Fibroblast of skin of abdomen (primary cell): ENCODE measurements at regions not wholly inside any gene's neighbourhood (a gene's known extent, or its start where the extent isn't known, plus 50 kb on each side); places are given as distances from the start of the nearest gene placed in this dataset.
"Not testable (repeated sequence)": the region's sequence is repeated elsewhere in the genome, so short reads cannot be mapped to it uniquely, and the experiment has no call there.

Experiments
- DNase-seq: peaks from one replicate; pipeline ENCODE4 v3.0.0-alpha.2; 2013

GRCh38 chr10:31124852-31125251, 93.2 kb upstream of the ZNF438 start:
- no peak for DNase-seq

DNA sequence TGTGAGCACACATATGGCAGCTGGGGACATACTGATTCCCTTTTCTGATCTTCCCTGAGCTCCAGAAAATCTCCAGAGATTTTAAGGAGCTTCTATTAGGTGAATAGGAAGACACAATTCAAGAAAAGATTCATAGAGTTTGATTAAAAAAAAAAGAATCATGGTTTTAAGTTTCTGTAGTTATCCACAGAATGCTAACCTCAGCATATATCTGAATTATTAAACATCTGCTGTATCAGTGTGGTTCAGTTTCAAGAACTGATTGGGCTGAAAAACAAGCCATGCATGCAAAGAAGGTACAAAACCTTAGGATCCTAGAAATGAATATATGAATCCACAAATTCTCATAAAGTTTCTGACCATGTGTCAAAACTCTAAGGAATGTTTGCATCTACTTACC, 94.1 kb upstream of the ZNF438 start:
- DNase-seq = no peak

DNA sequence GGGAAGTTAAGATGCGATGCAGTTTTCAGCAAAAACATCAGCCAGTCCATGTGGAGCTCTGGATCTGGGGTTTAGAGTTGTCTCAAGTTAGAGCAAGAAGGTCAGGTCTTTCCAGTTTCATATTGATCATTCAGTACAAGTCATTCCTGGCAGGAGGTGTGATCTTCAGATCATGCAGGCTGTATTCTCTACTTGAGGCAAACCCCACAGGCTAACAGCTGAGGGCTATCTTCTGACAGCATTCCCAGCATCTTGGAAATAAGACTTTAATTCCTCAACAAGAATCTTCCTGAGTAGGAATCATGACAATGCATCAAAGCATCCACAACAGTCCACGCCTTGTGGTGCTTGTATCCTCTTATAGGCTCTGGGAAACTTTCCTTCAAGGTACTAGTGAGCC, 94.9 kb upstream of the ZNF438 start:
- peak; percentile 46 for DNase-seq

GRCh38 chr10:31128536-31128935, 96.9 kb upstream of the ZNF438 start:
- DNase-seq = no peak

- peak; percentile 96 for DNase-seq
Measured at GRCh38 chr10:31129271-31129670, 97.6 kb upstream of the ZNF438 start.

DNA sequence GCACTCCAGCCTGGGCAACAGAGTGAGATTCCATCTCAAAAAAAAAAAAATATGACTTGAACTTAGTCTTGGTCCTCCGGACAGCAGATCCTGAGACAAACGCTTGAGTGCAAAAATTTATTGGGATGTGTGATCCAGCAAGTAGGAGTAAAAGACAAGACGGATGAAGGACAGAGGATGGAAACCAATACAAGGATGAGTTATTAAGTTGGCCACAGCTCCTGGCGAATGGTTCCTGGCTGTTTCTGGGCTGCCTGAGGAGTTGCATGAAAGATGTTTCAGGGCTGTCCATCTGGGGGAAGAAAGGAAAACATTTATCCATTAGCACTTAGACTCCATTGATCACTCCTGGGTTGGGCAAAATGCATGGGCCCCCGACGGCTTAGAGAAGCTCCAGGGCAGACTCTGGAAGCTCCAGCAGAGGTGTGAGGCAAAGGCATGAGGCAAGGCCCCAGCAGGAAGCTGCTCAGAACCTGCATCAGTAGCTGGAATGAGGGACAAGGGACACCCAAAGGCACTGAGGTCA, 98.3 kb upstream of the ZNF438 start:
- no peak for DNase-seq

DNA sequence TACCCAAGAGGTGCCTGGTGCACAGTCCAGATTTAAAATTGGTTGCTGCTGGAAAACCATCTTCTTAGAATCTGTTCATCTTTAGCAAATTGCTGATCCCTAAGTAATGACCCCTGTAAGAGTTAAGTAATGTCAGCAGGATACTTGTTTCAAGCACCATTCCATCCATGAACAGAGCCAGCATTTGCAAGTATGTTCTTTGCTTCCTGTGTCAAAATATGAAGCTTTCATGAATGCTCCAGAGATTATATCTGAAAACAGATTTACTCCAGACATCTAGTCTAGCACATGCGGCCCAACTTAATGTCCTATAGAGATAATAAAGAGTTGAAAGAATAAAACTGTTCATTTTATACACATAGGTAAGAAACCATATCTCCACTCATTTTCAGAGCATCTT, 98.7 kb upstream of the ZNF438 start:
- no peak for DNase-seq

DNA sequence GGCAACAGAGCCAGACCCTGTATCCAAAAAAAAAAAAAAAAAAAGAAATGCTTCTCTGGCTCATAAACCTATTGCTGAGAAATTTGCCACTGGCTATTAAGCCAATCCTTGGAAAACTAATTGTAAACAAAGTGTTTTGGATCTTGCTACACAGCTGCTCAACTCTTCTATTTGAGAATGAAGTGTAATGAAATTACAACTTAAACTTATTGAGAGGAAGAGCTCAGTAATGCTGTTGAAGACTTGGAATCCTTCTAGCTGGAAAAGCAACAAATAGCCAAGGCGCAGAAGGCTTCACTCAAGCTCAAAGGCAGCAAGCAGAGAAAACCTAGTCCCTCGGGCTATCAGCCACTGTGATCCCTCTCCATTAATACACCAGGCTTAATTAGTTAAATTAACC, 99.6 kb upstream of the ZNF438 start:
- DNase-seq = no peak

DNA sequence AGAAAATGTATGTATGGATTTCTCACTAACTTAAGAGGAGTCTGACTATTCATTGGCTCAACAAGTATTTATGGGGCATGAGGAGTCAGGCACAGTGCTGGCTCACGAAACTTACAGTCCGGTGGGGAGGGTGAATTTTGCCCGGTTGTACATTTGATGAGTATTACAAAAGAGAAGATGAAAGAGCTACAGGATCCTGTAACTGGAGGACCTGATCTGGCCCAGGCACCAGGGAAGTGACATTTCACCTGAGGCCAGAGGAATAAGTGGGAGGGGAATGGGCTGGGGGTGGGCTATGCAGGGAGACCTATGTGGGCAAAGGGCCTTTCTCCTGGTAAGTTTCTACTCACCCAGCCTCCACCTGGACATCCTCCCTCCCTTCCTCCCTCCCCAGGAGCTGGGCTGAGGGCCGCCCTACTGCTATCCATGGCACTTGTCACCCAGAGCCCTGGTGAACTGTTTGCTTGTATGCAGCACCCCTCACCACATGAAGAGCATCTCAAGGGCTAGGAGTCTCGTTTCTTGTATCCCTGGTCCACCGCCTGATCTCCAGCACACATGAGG, 101.1 kb upstream of the ZNF438 start:
- DNase-seq = no peak

DNA sequence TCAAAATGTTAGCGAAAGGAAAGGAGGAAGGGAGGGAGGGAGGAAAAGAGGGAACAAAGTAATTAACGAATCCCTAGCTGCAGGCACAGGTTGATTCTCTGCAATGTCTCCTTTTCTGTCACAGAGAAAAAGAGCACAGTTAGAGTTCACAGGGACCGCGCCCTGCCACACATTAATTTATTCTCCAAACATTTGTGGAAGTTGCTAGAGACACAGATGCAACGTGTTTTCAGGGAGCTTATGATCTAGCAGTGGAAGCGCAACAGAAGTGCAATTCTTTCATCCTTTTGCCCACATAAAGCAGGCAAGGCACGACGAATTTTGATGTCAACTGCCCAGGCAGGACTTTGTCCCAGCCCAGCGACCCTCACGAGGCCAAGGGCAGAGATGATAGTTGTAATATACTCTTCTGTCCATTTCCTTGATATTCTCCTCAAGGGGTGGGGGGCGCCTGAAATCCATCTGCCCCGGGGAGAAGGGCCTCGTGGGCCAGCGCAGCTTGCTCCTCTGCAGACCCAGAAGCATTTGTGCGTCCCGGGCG, 101.7 kb upstream of the ZNF438 start:
- DNase-seq = no peak

- DNase-seq = peak; percentile 84
Measured at GRCh38 chr10:31133792-31134310, 102.2 kb upstream of the ZNF438 start.

- DNase-seq = peak; percentile 73
Measured at GRCh38 chr10:31134311-31134952, 102.8 kb upstream of the ZNF438 start.

DNA sequence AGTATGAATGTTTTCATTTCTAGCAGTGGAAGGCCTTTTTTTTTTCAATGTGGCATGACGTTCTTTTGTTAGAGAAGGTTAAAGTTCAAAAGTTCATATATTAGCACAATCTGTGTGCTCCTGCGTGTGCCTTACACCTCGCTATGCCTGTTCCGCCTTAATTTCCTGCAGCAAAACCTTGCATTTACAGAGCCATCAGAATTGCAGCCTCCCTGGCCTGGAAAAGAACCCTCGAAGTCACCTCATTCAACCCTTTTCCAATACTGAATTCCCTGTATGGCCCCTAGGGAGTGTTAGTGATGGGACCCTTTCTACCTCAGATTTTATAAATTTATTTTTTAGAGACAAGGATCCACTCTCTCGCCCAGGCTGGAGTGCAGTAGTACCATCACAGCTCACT, 103.5 kb upstream of the ZNF438 start:
- no peak for DNase-seq

DNA sequence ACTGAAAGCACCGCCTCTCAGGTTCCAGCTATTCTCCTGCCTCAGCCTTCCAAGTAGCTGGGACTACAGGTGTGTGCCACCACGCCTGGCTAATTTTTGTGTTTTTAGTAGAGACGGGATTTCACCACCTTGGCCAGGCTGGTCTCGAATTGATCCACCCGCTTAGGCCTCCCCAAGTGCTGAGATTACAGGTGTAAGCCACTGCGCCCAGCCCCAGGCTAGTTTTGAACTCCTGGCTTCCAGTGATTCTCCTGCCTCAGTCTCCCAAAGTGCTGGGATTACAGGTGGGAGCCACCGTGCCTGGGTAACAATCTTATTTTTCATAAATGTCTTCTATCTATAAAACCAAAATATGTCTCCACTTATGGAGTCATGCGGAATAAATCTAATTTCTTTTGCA, 104.1 kb upstream of the ZNF438 start:
- not testable (repeated sequence) for DNase-seq

GRCh38 chr10:31136386-31136785, 104.7 kb upstream of the ZNF438 start:
- no peak for DNase-seq

- peak; percentile 51 for DNase-seq
Measured at GRCh38 chr10:31136930-31137885, 105.5 kb upstream of the ZNF438 start.

GRCh38 chr10:31138026-31138553, 106.4 kb upstream of the ZNF438 start:
- no peak for DNase-seq

- no peak for DNase-seq
Measured at GRCh38 chr10:31139497-31139896, 107.8 kb upstream of the ZNF438 start.

GRCh38 chr10:31140716-31141115, 109.1 kb upstream of the ZNF438 start:
- DNase-seq = no peak

- DNase-seq = peak; percentile 88
Measured at GRCh38 chr10:31142026-31142425, 110.4 kb upstream of the ZNF438 start.

- no peak for DNase-seq
Measured at GRCh38 chr10:31143331-31143935, 111.8 kb upstream of the ZNF438 start.

DNA sequence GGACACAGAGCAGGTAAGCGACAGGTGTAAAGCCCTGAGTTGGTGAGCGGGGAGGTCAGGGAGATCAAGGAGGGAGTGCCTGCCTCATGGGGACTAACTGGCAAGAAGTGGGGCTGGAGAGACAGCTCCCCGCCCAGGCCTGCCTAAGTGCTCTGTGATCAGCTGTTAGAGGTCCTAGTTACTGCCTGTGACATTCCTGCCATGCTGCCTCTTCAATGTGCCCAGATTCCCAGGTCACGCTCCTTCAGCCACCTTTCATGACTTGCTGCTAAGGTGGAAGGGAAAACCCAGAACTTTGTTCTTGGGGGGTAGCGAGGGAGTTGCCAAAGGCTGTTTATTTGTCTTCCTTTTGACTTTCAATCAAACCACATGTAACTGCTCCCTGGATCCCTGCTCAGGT, 114.3 kb upstream of the ZNF438 start:
- no peak for DNase-seq
